DMS79 treated with DMSO at 0.1 percent for 48 hours (cell line): ENCODE measurements at regions not wholly inside any gene's neighbourhood (a gene's known extent, or its start where the extent isn't known, plus 50 kb on each side); places are given as distances from the start of the nearest gene placed in this dataset.
"Not testable (repeated sequence)": the region's sequence is repeated elsewhere in the genome, so short reads cannot be mapped to it uniquely, and the experiment has no call there.

ENCODE experiments used
- DNase-seq: peaks from one replicate; lab custom pipeline; 2025; lab: John Stamatoyannopoulos, UW

GRCh38 chr1:70751676-70752287 is 295.8 kb downstream of the PTGER3 start:
- not testable (repeated sequence) for DNase-seq

GRCh38 chr1:70754701-70755100 is 292.9 kb downstream of the PTGER3 start:
- DNase-seq = no peak

GRCh38 chr1:70760154-70760553 is 287.5 kb downstream of the PTGER3 start:
- no peak for DNase-seq

- DNase-seq = no peak
Observed at GRCh38 chr1:70762386-70762785, 285.2 kb downstream of the PTGER3 start.

- no peak for DNase-seq
Observed at GRCh38 chr1:70764747-70765146, 282.9 kb downstream of the PTGER3 start.

GRCh38 chr1:70767377-70767776 is 280.2 kb downstream of the PTGER3 start:
- no peak for DNase-seq

- no peak for DNase-seq
Observed at GRCh38 chr1:70768216-70768615, 279.4 kb downstream of the PTGER3 start.

- no peak for DNase-seq
Observed at GRCh38 chr1:70778056-70778762, 269.4 kb downstream of the PTGER3 start.

- DNase-seq = no peak
Observed at GRCh38 chr1:70778934-70779333, 268.7 kb downstream of the PTGER3 start.

- no peak for DNase-seq
Observed at GRCh38 chr1:70779571-70779970, 268.0 kb downstream of the PTGER3 start.

- no peak for DNase-seq
Observed at GRCh38 chr1:70785287-70785686, 262.3 kb downstream of the PTGER3 start.

GRCh38 chr1:70790232-70790923 is 257.2 kb downstream of the PTGER3 start:
- DNase-seq = no peak

- not testable (repeated sequence) for DNase-seq
Observed at GRCh38 chr1:70795064-70795463, 252.6 kb downstream of the PTGER3 start.

GRCh38 chr1:70796298-70796697 is 251.3 kb downstream of the PTGER3 start:
- not testable (repeated sequence) for DNase-seq

GRCh38 chr1:70802625-70803024 is 245.0 kb downstream of the PTGER3 start:
- DNase-seq = not testable (repeated sequence)

- DNase-seq = no peak
Observed at GRCh38 chr1:70805641-70806040, 242.0 kb downstream of the PTGER3 start.

GRCh38 chr1:70807088-70807664 is 240.4 kb downstream of the PTGER3 start:
- DNase-seq = no peak

GRCh38 chr1:70809069-70809468 is 238.5 kb downstream of the PTGER3 start:
- DNase-seq = peak; percentile 42

- DNase-seq = no peak
Observed at GRCh38 chr1:70811815-70812214, 235.8 kb downstream of the PTGER3 start.

- DNase-seq = no peak
Observed at GRCh38 chr1:70812442-70813109, 235.0 kb downstream of the PTGER3 start.

GRCh38 chr1:70818401-70818800 is 229.2 kb downstream of the PTGER3 start:
- DNase-seq = no peak

GRCh38 chr1:70819231-70819630 is 228.4 kb downstream of the PTGER3 start:
- no peak for DNase-seq
